Panc1 (cell line): ENCODE measurements at regions not wholly inside any gene's neighbourhood (a gene's known extent, or its start where the extent isn't known, plus 50 kb on each side); places are given as distances from the start of the nearest gene placed in this dataset.

Experiments
- SIN3A ChIP-seq: IDR thresholded peaks from 2 replicates; pipeline ENCODE4 v1.6.1; 2012; ENCODE audit warnings: low read depth, mild to moderate bottlenecking, low read length, moderate library complexity, borderline replicate concordance; ENCODE audit not compliant: insufficient read depth
- TF ChIP-seq, protein P1 (sequence below): fragments of 450-650 bp; IDR thresholded peaks from 2 replicates; pipeline ENCODE4 v1.5.1; 2017; ENCODE audit warnings: mild to moderate bottlenecking

GRCh38 chr4:114081783-114082182, 102.3 kb upstream of the ARSJ start:
- no peak for TF ChIP-seq SIN3A
- TF ChIP-seq, protein P1, sequence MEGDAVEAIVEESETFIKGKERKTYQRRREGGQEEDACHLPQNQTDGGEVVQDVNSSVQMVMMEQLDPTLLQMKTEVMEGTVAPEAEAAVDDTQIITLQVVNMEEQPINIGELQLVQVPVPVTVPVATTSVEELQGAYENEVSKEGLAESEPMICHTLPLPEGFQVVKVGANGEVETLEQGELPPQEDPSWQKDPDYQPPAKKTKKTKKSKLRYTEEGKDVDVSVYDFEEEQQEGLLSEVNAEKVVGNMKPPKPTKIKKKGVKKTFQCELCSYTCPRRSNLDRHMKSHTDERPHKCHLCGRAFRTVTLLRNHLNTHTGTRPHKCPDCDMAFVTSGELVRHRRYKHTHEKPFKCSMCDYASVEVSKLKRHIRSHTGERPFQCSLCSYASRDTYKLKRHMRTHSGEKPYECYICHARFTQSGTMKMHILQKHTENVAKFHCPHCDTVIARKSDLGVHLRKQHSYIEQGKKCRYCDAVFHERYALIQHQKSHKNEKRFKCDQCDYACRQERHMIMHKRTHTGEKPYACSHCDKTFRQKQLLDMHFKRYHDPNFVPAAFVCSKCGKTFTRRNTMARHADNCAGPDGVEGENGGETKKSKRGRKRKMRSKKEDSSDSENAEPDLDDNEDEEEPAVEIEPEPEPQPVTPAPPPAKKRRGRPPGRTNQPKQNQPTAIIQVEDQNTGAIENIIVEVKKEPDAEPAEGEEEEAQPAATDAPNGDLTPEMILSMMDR = no peak
